OCI-LY1 (cell line): ENCODE measurements at regions not wholly inside any gene's neighbourhood (a gene's known extent, or its start where the extent isn't known, plus 50 kb on each side); places are given as distances from the start of the nearest gene placed in this dataset.

Experiments used
- EZH2 ChIP-seq: fragments of 200-600 bp; sonication (generic), shearing (Covaris generic); IDR thresholded peaks from 2 replicates; pipeline ENCODE4 v1.8.0; 2017; ENCODE audit warnings: borderline replicate concordance, mixed run types, mild to moderate bottlenecking, antibody characterized with exemption, low read length, moderate library complexity, mixed read lengths
- TF ChIP-seq, protein P1 (sequence below): fragments of 200-600 bp; sonication (generic), shearing (Covaris generic); IDR thresholded peaks from 2 replicates; pipeline ENCODE4 v1.5.1; 2017; ENCODE audit warnings: mild to moderate bottlenecking, antibody characterized with exemption, low read length, moderate library complexity, mixed read lengths

DNA sequence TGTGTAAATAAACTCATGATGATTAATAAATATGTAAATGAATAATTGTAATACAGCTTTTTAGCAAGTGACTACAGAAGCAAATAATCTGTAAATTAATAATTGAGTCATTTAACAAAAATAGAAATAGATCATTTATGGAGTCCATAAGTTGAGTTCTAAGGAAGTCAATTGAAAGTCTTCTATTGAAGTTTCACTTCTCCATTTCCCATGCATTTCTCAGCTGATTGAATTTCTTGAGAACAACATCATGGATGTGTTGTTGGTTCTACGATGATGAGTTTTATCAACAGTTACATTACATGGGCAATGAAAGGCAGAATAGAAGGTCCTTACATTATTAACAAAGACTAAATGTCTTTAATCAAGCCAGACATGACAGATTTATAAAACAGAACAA is 290.4 kb downstream of the MAP2K6 start:
- TF ChIP-seq, protein P1, sequence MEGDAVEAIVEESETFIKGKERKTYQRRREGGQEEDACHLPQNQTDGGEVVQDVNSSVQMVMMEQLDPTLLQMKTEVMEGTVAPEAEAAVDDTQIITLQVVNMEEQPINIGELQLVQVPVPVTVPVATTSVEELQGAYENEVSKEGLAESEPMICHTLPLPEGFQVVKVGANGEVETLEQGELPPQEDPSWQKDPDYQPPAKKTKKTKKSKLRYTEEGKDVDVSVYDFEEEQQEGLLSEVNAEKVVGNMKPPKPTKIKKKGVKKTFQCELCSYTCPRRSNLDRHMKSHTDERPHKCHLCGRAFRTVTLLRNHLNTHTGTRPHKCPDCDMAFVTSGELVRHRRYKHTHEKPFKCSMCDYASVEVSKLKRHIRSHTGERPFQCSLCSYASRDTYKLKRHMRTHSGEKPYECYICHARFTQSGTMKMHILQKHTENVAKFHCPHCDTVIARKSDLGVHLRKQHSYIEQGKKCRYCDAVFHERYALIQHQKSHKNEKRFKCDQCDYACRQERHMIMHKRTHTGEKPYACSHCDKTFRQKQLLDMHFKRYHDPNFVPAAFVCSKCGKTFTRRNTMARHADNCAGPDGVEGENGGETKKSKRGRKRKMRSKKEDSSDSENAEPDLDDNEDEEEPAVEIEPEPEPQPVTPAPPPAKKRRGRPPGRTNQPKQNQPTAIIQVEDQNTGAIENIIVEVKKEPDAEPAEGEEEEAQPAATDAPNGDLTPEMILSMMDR: no peak
- TF ChIP-seq EZH2: no peak
